HepG2 (cell line): ENCODE measurements at regions not wholly inside any gene's neighbourhood (a gene's known extent, or its start where the extent isn't known, plus 50 kb on each side); places are given as distances from the start of the nearest gene placed in this dataset.

ENCODE experiments used
- ATAC-seq: fragments of 200-7000 bp; cut with Tn5 transposase; 3 replicates; pipeline ENCODE4 v1.9.1; 2020; ENCODE audit warnings: mild to moderate bottlenecking, moderate library complexity
- BruUV-seq: library from RNA; stranded (reverse); fragments of 400-500 nt; replicated peaks from 2 replicates; lab custom pipeline; 2021; lab: Mats Ljungman, UMichigan
- CTCF ChIA-PET: fragments of 300-600 bp; formaldehyde crosslinking; extraction: SDS; loops from one replicate; lab custom pipeline; 2021; ENCODE audit warnings: low total read pairs, inconsistent platforms, low intra/inter-chr PET ratio; lab: Yijun Ruan, JAX
- POLR2A ChIA-PET: fragments of 350-600 bp; sonication (Branson Sonifier 250); formaldehyde crosslinking; loops from one replicate; lab custom pipeline; 2020; ENCODE audit warnings: antibody characterized with exemption, inconsistent platforms; lab: Yijun Ruan, JAX
- DNase-seq: peaks from one replicate; pipeline ENCODE4 v3.0.0-alpha.2; 2015; ENCODE audit warnings: low spot score
- FAIRE-seq: peaks from 3 replicates; lab custom pipeline; 2011; peaks lifted over from hg19 to GRCh38; lab: Jason Lieb, UNC
- H2AFZ ChIP-seq: one replicate; pipeline ENCODE4 v1.6.1; 2011; ENCODE audit warnings: low read length, inconsistent platforms
- H3K27ac ChIP-seq: fragments of 300-600 bp; 3 replicates; pipeline ENCODE4 v1.8.0; 2011; ENCODE audit warnings: mixed run types, mild to moderate bottlenecking, mixed read lengths, low read length, inconsistent platforms; ENCODE audit not compliant: insufficient read depth; ENCODE audit errors: extremely low read length
- H3K27me3 ChIP-seq, 2 experiments: fragments of 200-600 bp in 1 of 2; 2 replicates in 1 of 2; 3 replicates in 1 of 2; pipeline versions ENCODE4 v1.6.0 to v1.8.0; 2011; ENCODE audit warnings: low read length in 2 of 2, mild to moderate bottlenecking in 2 of 2, moderate library complexity in 2 of 2, inconsistent platforms in 1 of 2; ENCODE audit not compliant: insufficient read depth in 2 of 2, control insufficient read depth in 1 of 2
- H3K36me3 ChIP-seq, 2 experiments: fragments of 200-600 bp in 1 of 2; replicated peaks in 1 of 2; 2 replicates in 1 of 2; 3 replicates in 1 of 2; pipeline versions ENCODE4 v1.5.1 to v1.8.0; 2011; ENCODE audit warnings: low read length in 2 of 2, inconsistent platforms in 1 of 2; ENCODE audit not compliant: insufficient read depth in 2 of 2, control insufficient read depth in 1 of 2
- H3K4me1 ChIP-seq: 2 replicates; pipeline ENCODE4 v1.5.1; 2012; ENCODE audit warnings: low read length, inconsistent platforms; ENCODE audit not compliant: insufficient read depth
- H3K4me2 ChIP-seq: 2 replicates; pipeline ENCODE4 v1.6.0; 2011; ENCODE audit warnings: low read depth, low read length, inconsistent platforms
- H3K4me3 ChIP-seq, 3 experiments: fragments of 200-600 bp in 1 of 3; sonication (generic), shearing (Covaris generic) in 1 of 3; replicated peaks in 1 of 3; 2 replicates each; pipeline ENCODE4 v1.5.1; 2011 to 2016; ENCODE audit warnings: low read length in 3 of 3, inconsistent platforms in 2 of 3, low read depth in 2 of 3, mild to moderate bottlenecking in 2 of 3, control low read depth in 1 of 3, mixed read lengths in 1 of 3; ENCODE audit not compliant: insufficient read depth in 1 of 3
- H3K79me2 ChIP-seq: one replicate; pipeline ENCODE4 v1.6.1; 2011; ENCODE audit warnings: low read length, inconsistent platforms; ENCODE audit not compliant: insufficient read depth
- H3K9ac ChIP-seq: 2 replicates; pipeline ENCODE4 v1.6.0; 2011; ENCODE audit warnings: mild to moderate bottlenecking, low read depth, low read length, inconsistent platforms; ENCODE audit not compliant: insufficient read depth
- H3K9me3 ChIP-seq: 2 replicates; pipeline ENCODE4 v1.5.1; 2012; ENCODE audit warnings: mild to moderate bottlenecking, low read length
- H4K20me1 ChIP-seq: 2 replicates; pipeline ENCODE4 v1.6.0; 2011; ENCODE audit warnings: inconsistent platforms, mild to moderate bottlenecking, low read length, moderate library complexity; ENCODE audit not compliant: insufficient read depth
- ELF1 ChIP-seq: sonication (generic); formaldehyde crosslinking; IDR thresholded peaks from 2 replicates; pipeline ENCODE4 v1.4.0; 2020; ENCODE audit warnings: missing genetic modification reagents
- GATA4 ChIP-seq: sonication (generic); IDR thresholded peaks from 2 replicates; pipeline ENCODE4 v1.6.1; 2016; ENCODE audit warnings: antibody characterized with exemption, low read depth, borderline replicate concordance
- RAD21 ChIP-seq: fragments of 450-650 bp; formaldehyde crosslinking; IDR thresholded peaks from 2 replicates; pipeline ENCODE4 v1.5.0; 2020; ENCODE audit warnings: mild to moderate bottlenecking
- RCOR2 ChIP-seq: IDR thresholded peaks from 2 replicates; pipeline ENCODE4 v1.6.1; 2016; ENCODE audit warnings: missing biosample characterization, missing genetic modification reagents
- SMAD1 ChIP-seq: sonication (generic); formaldehyde crosslinking; IDR thresholded peaks from 2 replicates; pipeline ENCODE4 v1.4.0; 2020; ENCODE audit warnings: missing genetic modification reagents, low read depth, mild to moderate bottlenecking, borderline replicate concordance
- SNAI1 ChIP-seq: sonication (generic); formaldehyde crosslinking; IDR thresholded peaks from 2 replicates; pipeline ENCODE4 v1.5.0; 2020; ENCODE audit warnings: mild to moderate bottlenecking, missing genetic modification reagents, borderline replicate concordance
- ZNF30 ChIP-seq: sonication (generic); formaldehyde crosslinking; IDR thresholded peaks from 2 replicates; pipeline ENCODE4 v1.5.0; 2020; ENCODE audit warnings: mild to moderate bottlenecking, missing genetic modification reagents
- ZNF33A ChIP-seq: sonication (generic); formaldehyde crosslinking; IDR thresholded peaks from 2 replicates; pipeline ENCODE4 v1.5.1; 2020; ENCODE audit warnings: missing genetic modification reagents, mild to moderate bottlenecking, moderate library complexity, borderline replicate concordance
- ZNF567 ChIP-seq: sonication (generic); formaldehyde crosslinking; IDR thresholded peaks from 2 replicates; pipeline ENCODE4 v1.8.1; 2023; ENCODE audit warnings: mild to moderate bottlenecking, missing genetic modification reagents, borderline replicate concordance
- WGBS: methylation state at CpG from one replicate; pipeline ENCODE4 v1.1.6; 2017; ENCODE audit warnings: low lambda C conversion rate; 5-methylcytosine and 5-hydroxymethylcytosine counted together
- in situ Hi-C: cut with HindIII; loops from 2 replicates; pipeline ENCODE4 v1.10.0; 2017; ENCODE audit warnings: low pct_unique_long_range_greater_than_20kb; ENCODE audit not compliant: extremely low pct_ligation_motif_present
- intact Hi-C: fragments of 100-400 bp; cut with micrococcal nuclease; formaldehyde crosslinking; loops from one replicate; pipeline ENCODE4 v1.10.0; 2022; ENCODE audit not compliant: unreplicated experiment
- TF ChIP-seq, protein P1 (sequence below): IDR thresholded peaks from 2 replicates; pipeline ENCODE4 v1.6.1; 2018; ENCODE audit warnings: missing genetic modification reagents
- TF ChIP-seq, protein P2 (sequence below): sonication (generic); formaldehyde crosslinking; IDR thresholded peaks from 2 replicates; pipeline ENCODE4 v1.8.0; 2022; ENCODE audit warnings: mild to moderate bottlenecking, missing genetic modification reagents, borderline replicate concordance
- TF ChIP-seq, protein P3 (sequence below): sonication (generic); formaldehyde crosslinking; IDR thresholded peaks from 2 replicates; pipeline ENCODE4 v1.4.0; 2020; ENCODE audit warnings: mild to moderate bottlenecking, missing genetic modification reagents
- TF ChIP-seq, protein P4 (sequence below): sonication (generic); formaldehyde crosslinking; IDR thresholded peaks from 2 replicates; pipeline ENCODE4 v1.4.0; 2020; ENCODE audit warnings: mild to moderate bottlenecking, low read depth, missing genetic modification reagents

DNA sequence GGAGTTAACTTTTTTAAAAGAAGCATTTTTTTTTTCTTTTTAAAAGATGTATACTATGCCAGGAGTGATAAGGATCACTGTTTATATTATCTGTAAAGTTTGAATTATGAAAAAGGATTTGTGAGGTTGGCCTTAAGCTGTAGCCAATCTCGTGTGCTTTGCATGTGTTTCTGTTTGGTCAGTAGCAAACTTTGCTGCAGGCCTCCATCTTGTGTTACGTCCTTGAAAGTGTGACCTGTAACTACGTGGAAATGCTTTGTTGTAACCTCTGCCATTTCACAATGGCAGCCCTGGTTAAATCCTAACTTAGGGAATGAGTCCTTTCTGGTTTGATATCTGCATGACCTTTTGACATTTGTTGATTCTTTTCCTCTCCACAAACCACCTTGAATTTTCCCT, 1345.6 kb downstream of the NSUN3 start:
- Histone ChIP-seq H3K27me3 (no peaks in the 10 kb centered on the region), H3K4me3 (no peak overlapping the region), H4K20me1 (no peaks in the 10 kb centered on the region), H3K4me2 (no peak overlapping the region), H3K36me3 (no peaks in the 10 kb centered on the region), H3K4me1 (no peaks in the 10 kb centered on the region), H3K9me3 (no peaks in the 10 kb centered on the region), H2AFZ (no peak overlapping the region), H3K9ac (no peak overlapping the region), H3K79me2 (no peaks in the 10 kb centered on the region), H3K27ac (no peak overlapping the region)
- DNase-seq (no peak), FAIRE-seq (no peak), ATAC-seq (no peak)
- 0% methylated on average over 3 of the region's 3 CpGs for WGBS
- BruUV-seq = no TSS peak
- CTCF ChIA-PET = no interaction called here
- intact Hi-C loops = no loop called here
- in situ Hi-C loops = no loop called here
- POLR2A ChIA-PET = no interaction called here
- TF ChIP-seq RAD21 (CRISPR knock-in tag) (no peak), GATA4 (no peak), ZNF567 (no peak), RCOR2 (no peak), ZNF30 (CRISPR knock-in tag) (no peak), SMAD1 (CRISPR knock-in tag) (no peak), SNAI1 (no peak), ZNF33A (CRISPR knock-in tag) (no peak), ELF1 (CRISPR knock-in tag) (no peak)
- TF ChIP-seq, protein P1, sequence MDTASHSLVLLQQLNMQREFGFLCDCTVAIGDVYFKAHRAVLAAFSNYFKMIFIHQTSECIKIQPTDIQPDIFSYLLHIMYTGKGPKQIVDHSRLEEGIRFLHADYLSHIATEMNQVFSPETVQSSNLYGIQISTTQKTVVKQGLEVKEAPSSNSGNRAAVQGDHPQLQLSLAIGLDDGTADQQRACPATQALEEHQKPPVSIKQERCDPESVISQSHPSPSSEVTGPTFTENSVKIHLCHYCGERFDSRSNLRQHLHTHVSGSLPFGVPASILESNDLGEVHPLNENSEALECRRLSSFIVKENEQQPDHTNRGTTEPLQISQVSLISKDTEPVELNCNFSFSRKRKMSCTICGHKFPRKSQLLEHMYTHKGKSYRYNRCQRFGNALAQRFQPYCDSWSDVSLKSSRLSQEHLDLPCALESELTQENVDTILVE (CRISPR knock-in tag) = no peak
- TF ChIP-seq, protein P2, sequence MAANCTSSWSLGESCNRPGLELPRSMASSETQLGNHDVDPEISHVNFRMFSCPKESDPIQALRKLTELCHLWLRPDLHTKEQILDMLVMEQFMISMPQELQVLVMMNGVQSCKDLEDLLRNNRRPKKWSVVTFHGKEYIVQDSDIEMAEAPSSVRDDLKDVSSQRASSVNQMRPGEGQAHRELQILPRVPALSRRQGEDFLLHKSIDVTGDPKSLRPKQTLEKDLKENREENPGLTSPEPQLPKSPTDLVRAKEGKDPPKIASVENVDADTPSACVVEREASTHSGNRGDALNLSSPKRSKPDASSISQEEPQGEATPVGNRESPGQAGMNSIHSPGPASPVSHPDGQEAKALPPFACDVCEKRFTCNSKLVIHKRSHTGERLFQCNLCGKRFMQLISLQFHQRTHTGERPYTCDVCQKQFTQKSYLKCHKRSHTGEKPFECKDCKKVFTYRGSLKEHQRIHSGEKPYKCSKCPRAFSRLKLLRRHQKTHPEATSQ = no peak
- TF ChIP-seq, protein P3, sequence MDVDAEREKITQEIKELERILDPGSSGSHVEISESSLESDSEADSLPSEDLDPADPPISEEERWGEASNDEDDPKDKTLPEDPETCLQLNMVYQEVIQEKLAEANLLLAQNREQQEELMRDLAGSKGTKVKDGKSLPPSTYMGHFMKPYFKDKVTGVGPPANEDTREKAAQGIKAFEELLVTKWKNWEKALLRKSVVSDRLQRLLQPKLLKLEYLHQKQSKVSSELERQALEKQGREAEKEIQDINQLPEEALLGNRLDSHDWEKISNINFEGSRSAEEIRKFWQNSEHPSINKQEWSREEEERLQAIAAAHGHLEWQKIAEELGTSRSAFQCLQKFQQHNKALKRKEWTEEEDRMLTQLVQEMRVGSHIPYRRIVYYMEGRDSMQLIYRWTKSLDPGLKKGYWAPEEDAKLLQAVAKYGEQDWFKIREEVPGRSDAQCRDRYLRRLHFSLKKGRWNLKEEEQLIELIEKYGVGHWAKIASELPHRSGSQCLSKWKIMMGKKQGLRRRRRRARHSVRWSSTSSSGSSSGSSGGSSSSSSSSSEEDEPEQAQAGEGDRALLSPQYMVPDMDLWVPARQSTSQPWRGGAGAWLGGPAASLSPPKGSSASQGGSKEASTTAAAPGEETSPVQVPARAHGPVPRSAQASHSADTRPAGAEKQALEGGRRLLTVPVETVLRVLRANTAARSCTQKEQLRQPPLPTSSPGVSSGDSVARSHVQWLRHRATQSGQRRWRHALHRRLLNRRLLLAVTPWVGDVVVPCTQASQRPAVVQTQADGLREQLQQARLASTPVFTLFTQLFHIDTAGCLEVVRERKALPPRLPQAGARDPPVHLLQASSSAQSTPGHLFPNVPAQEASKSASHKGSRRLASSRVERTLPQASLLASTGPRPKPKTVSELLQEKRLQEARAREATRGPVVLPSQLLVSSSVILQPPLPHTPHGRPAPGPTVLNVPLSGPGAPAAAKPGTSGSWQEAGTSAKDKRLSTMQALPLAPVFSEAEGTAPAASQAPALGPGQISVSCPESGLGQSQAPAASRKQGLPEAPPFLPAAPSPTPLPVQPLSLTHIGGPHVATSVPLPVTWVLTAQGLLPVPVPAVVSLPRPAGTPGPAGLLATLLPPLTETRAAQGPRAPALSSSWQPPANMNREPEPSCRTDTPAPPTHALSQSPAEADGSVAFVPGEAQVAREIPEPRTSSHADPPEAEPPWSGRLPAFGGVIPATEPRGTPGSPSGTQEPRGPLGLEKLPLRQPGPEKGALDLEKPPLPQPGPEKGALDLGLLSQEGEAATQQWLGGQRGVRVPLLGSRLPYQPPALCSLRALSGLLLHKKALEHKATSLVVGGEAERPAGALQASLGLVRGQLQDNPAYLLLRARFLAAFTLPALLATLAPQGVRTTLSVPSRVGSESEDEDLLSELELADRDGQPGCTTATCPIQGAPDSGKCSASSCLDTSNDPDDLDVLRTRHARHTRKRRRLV = no peak
- TF ChIP-seq, protein P4, sequence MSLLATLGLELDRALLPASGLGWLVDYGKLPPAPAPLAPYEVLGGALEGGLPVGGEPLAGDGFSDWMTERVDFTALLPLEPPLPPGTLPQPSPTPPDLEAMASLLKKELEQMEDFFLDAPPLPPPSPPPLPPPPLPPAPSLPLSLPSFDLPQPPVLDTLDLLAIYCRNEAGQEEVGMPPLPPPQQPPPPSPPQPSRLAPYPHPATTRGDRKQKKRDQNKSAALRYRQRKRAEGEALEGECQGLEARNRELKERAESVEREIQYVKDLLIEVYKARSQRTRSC (CRISPR knock-in tag) = no peak
